Thoracic aorta (tissue), 2 donors: ENCODE measurements at regions not wholly inside any gene's neighbourhood (a gene's known extent, or its start where the extent isn't known, plus 50 kb on each side); places are given as distances from the start of the nearest gene placed in this dataset.

Source experiments
- ATAC-seq: fragments of 150-250 bp; one replicate; pipeline ENCODE4 v1.8.0; 2017; ENCODE audit warnings: low read depth; ENCODE audit not compliant: insufficient number of reproducible peaks, low FRiP score
- DNase-seq: peaks from one replicate; pipeline ENCODE4 v3.0.0-alpha.2; 2020; ENCODE audit warnings: low spot score
- H3K27ac ChIP-seq, 2 donors: fragments of 200-600 bp; sonication (generic); 1 replicate in 1 of 2; 2 replicates in 1 of 2; pipeline ENCODE4 v1.5.1; 2016; ENCODE audit warnings: mild to moderate bottlenecking in 2 of 2, moderate library complexity in 2 of 2
- H3K27me3 ChIP-seq: fragments of 200-600 bp; sonication (generic); replicated peaks from 2 replicates; pipeline ENCODE4 v1.6.0; 2016; ENCODE audit warnings: mild to moderate bottlenecking; ENCODE audit not compliant: insufficient read depth
- H3K36me3 ChIP-seq: fragments of 200-600 bp; sonication (generic); one replicate; pipeline ENCODE4 v1.5.1; 2016
- H3K4me1 ChIP-seq, 2 donors: fragments of 200-600 bp; sonication (generic); 1 replicate in 1 of 2; 2 replicates in 1 of 2; pipeline versions ENCODE4 v1.5.1 to v1.6.0; 2016; ENCODE audit warnings: low read depth in 2 of 2, mild to moderate bottlenecking in 1 of 2; ENCODE audit not compliant: control insufficient read depth in 1 of 2
- H3K4me3 ChIP-seq: fragments of 200-600 bp; sonication (generic); 2 replicates; pipeline ENCODE4 v1.5.1; 2016; ENCODE audit warnings: mild to moderate bottlenecking
- H3K9me3 ChIP-seq: fragments of 200-600 bp; sonication (generic); 2 replicates; pipeline ENCODE4 v1.5.1; 2016
- TF ChIP-seq, protein P1 (sequence below): fragments of 200-600 bp; sonication (generic); IDR thresholded peaks from one replicate; pipeline ENCODE4 v1.5.1; 2019; ENCODE audit warnings: antibody characterized with exemption

DNA sequence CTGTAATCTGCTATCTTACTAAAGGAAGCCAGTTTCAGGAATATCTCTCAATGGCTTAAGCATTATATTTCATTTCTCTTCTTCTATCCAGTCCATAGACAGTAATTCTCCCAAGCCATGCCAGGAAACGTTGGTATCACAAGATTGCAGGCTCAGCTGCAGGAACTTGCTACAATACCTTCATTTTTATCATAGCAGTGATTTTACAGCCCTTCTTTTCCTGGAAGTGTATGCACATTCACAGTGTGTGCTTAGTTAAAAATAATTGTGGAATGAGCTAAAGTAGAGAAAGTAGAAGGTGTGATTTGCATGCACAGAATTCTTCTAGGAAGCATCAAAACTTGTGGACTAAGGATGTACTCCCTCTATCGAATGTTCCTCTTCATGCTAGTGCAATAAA lies 647.2 kb upstream of the PTBP2 start:
- H3K27ac ChIP-seq: no peak overlapping the region
- peaks cover 4 to 21% of the 10 kb centered on the region in 2 donors for H3K4me1 ChIP-seq
- ATAC-seq (no peak), DNase-seq (no peak)
- no peaks in the 10 kb centered on the region for H3K27me3 ChIP-seq
- TF ChIP-seq, protein P1, sequence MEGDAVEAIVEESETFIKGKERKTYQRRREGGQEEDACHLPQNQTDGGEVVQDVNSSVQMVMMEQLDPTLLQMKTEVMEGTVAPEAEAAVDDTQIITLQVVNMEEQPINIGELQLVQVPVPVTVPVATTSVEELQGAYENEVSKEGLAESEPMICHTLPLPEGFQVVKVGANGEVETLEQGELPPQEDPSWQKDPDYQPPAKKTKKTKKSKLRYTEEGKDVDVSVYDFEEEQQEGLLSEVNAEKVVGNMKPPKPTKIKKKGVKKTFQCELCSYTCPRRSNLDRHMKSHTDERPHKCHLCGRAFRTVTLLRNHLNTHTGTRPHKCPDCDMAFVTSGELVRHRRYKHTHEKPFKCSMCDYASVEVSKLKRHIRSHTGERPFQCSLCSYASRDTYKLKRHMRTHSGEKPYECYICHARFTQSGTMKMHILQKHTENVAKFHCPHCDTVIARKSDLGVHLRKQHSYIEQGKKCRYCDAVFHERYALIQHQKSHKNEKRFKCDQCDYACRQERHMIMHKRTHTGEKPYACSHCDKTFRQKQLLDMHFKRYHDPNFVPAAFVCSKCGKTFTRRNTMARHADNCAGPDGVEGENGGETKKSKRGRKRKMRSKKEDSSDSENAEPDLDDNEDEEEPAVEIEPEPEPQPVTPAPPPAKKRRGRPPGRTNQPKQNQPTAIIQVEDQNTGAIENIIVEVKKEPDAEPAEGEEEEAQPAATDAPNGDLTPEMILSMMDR: no peak
- no peaks in the 10 kb centered on the region for H3K36me3 ChIP-seq
- no peaks in the 10 kb centered on the region for H3K9me3 ChIP-seq
- no peak overlapping the region for H3K4me3 ChIP-seq

DNA sequence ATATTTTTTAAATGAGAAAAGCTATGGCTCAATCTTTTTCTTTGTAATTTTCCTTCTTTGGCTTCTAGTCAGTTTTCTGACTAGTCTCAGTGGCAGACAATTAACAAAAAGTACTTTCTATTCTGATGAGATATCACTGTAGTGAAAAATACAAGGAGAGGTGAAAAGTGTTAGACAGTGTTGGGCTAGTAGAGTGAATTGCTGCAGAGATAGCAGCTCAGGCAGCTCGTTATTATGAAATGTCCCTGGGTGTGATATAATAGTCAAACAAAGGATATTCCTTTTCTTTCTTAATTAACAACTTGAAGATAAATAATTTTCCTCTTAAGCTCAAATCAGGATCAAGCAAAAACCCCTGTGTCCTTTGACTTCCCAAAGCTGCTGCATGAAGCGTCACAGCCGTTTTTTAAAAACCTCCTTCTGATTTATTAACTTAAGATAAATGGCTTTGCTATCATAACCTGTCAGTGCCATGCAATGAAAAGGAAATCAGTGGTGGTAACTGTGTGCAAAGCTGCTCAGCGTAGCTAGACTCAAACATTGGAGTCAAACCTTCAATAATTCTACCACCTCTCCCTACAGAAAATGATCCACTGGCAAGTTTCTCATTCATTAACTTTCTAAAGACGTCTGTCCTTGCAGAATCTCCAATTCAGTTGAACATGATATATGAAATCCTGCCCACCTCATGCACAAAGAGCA lies 646.6 kb upstream of the PTBP2 start:
- no peak overlapping the region for H3K4me3 ChIP-seq
- H3K36me3 ChIP-seq: no peaks in the 10 kb centered on the region
- H3K9me3 ChIP-seq: no peaks in the 10 kb centered on the region
- H3K27ac ChIP-seq: no peak overlapping the region
- H3K27me3 ChIP-seq: no peaks in the 10 kb centered on the region
- TF ChIP-seq, protein P1: no peak
- ATAC-seq: no peak
- no peak for DNase-seq
- H3K4me1 ChIP-seq: peaks cover 4 to 21% of the 10 kb centered on the region in 2 donors

DNA sequence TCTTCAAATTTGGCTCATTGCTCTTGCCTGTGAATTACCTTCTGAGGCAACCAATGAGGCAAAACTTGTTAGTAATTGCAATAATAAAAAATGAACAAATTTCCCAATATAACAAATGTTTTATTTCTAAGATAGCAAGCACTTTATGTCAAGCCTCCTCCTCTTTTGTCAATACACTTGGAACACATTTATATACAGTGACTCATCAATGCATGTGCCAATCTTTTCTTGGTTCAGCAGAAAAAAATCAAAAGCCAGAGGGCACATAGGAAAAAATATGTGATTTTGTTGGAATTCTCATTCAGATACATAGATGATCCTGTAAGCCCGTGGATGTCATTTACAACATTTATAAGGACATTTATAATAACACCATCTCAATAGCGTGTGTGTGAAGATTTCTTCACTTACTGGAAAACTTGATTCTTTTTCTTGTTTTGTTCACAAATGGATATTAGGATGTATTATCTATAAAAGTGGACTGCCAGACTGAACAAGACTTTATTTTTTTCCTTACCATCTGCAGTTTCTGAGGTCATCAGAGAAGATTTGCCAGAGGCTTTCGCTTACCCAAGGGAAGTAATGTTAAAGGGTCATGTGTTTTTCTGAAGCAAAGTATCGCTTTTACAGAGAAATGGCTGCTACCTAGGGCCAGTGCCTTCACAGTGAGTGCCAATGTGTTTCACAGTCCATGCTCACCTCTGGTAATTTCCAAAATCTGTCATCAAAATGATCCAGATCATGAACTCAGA lies 645.7 kb upstream of the PTBP2 start:
- no peaks in the 10 kb centered on the region for H3K9me3 ChIP-seq
- H3K27ac ChIP-seq: no peak overlapping the region
- H3K4me1 ChIP-seq: peaks cover 4 to 21% of the 10 kb centered on the region in 2 donors
- TF ChIP-seq, protein P1: no peak
- ATAC-seq (no peak), DNase-seq (no peak)
- H3K4me3 ChIP-seq: no peak overlapping the region
- no peaks in the 10 kb centered on the region for H3K36me3 ChIP-seq
- H3K27me3 ChIP-seq: no peaks in the 10 kb centered on the region

DNA sequence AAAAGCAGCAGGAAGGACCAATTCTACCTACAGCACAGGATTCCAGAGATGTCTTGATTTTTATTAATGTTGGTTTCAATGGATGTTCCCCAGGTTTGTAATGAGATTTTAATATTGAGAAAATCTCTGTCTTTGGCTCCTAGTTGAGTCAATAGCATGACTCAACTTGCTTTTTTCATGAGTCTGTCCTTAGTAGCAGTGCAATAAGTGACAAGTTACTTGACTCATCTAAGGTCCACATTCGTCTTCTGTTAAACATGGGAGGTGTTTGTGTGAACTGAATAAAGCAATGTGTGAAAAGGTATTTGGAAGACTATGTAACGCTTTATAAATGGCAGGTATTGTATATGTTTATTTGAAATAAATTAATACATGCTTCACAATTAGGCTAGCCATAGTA lies 645.0 kb upstream of the PTBP2 start:
- no peak overlapping the region for H3K4me3 ChIP-seq
- no peak for DNase-seq
- H3K27me3 ChIP-seq: no peaks in the 10 kb centered on the region
- H3K36me3 ChIP-seq: no peaks in the 10 kb centered on the region
- TF ChIP-seq, protein P1: no peak
- no peak for ATAC-seq
- H3K27ac ChIP-seq: no peak overlapping the region
- H3K4me1 ChIP-seq: peaks cover 4 to 21% of the 10 kb centered on the region in 2 donors
- no peaks in the 10 kb centered on the region for H3K9me3 ChIP-seq

DNA sequence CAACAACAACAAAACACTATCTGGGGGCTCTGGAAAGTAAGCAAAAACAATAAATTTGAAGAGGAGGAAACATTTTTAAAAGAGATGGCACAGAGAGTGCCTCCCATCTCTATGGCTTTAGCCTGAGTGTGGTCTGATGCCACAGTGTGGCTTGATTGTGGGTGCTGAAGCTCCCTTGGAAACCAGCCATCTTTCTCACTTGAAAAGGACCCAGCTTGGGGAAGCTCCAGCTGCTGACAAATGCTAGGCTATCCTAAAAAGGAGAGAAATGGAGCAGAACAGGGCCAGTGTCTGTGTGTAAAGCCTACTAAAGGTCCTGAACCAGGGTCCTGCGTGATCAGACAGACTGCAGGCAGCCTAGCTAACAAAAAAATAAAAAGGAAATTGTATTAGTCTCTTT lies 642.0 kb upstream of the PTBP2 start:
- Histone ChIP-seq H3K36me3 (no peaks in the 10 kb centered on the region), H3K4me3 (no peak overlapping the region), H3K27ac (no peak overlapping the region), H3K4me1 (peaks cover 4 to 13% of the 10 kb centered on the region in 2 donors), H3K27me3 (no peaks in the 10 kb centered on the region), H3K9me3 (no peaks in the 10 kb centered on the region)
- DNase-seq (no peak), ATAC-seq (no peak)
- TF ChIP-seq, protein P1: no peak
